ENCODE measurements at regions not wholly inside any gene's neighbourhood (a gene's known extent, or its start where the extent isn't known, plus 50 kb on each side); places are given as distances from the start of the nearest gene placed in this dataset.
"Not testable (repeated sequence)": the region's sequence is repeated elsewhere in the genome, so short reads cannot be mapped to it uniquely, and the experiment has no call there.

- TF ChIP-seq, protein P1, sequence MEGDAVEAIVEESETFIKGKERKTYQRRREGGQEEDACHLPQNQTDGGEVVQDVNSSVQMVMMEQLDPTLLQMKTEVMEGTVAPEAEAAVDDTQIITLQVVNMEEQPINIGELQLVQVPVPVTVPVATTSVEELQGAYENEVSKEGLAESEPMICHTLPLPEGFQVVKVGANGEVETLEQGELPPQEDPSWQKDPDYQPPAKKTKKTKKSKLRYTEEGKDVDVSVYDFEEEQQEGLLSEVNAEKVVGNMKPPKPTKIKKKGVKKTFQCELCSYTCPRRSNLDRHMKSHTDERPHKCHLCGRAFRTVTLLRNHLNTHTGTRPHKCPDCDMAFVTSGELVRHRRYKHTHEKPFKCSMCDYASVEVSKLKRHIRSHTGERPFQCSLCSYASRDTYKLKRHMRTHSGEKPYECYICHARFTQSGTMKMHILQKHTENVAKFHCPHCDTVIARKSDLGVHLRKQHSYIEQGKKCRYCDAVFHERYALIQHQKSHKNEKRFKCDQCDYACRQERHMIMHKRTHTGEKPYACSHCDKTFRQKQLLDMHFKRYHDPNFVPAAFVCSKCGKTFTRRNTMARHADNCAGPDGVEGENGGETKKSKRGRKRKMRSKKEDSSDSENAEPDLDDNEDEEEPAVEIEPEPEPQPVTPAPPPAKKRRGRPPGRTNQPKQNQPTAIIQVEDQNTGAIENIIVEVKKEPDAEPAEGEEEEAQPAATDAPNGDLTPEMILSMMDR (IDR thresholded peaks at IDR 0.05): no peak
- H3K36me3 Mint-ChIP-seq (ENCODE audit: low read depth): no peaks in the 10 kb centered on the region
- no peaks in the 10 kb centered on the region for H3K9me3 Mint-ChIP-seq (ENCODE audit: low read depth)
- H3K27ac Mint-ChIP-seq (ENCODE audit: unreplicated experiment): no peak overlapping the region
- H3K27me3 Mint-ChIP-seq (ENCODE audit: low read depth): peaks cover 4% of the 10 kb centered on the region
- DNase-seq (ENCODE audit: low spot score): no peak
- H3K4me1 Mint-ChIP-seq (ENCODE audit: low read depth): no peaks in the 10 kb centered on the region
- H3K4me3 Mint-ChIP-seq (ENCODE audit: unreplicated experiment): no peak overlapping the region
Observed at GRCh38 chr3:75248974-75249373, 415.2 kb upstream of the FRG2C start.

- Mint-ChIP-seq H3K4me1 (ENCODE audit: low read depth) (no peaks in the 10 kb centered on the region), H3K27ac (ENCODE audit: unreplicated experiment) (no peak overlapping the region), H3K9me3 (ENCODE audit: low read depth) (no peaks in the 10 kb centered on the region), H3K4me3 (ENCODE audit: unreplicated experiment) (no peak overlapping the region), H3K36me3 (ENCODE audit: low read depth) (no peaks in the 10 kb centered on the region), H3K27me3 (ENCODE audit: low read depth) (peaks cover 10% of the 10 kb centered on the region)
- TF ChIP-seq, protein P1 (IDR thresholded peaks at IDR 0.05): no peak
- no peak for DNase-seq (ENCODE audit: low spot score)
Observed at GRCh38 chr3:75254685-75255084, 409.4 kb upstream of the FRG2C start.

DNA sequence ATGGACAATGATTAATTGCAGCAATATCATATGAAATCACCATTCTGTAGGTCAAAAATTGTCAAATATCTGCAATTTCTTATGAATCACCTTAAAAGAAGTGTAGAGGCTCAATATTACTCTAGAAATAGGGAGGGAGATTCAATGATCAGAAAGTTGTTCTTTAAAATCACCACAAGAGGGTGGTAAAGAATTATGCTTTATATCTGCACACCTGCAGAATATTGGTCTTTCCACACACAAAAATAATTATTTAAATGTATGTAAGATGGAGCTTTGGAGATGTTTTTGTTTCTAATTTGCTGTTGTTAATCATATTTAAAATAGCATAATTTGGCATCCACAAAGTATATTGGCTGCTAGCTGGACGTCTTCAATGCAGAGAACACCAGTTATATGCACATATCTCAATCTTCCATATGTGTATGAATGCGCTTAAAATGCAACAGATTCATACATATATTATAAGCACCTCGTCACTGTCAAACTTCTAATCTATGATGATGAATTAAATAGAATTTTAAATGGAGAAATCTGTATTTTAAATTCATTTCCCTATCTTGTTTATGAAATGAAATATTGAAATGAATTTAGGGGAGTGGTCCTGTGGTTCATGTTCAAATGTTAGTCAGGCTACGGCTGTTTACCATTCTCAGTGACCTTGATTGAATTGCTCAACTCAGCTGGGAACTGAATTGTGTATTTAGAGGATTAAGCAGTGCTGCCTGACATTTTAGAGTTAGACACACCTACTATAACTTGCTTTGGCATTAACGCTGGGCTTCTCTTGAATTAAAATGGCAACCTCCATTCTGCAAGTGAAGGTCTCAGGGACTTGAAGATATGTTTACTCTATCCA is 405.1 kb upstream of the FRG2C start:
- TF ChIP-seq, protein P1 (IDR thresholded peaks at IDR 0.05): peak; percentile 87
- not testable (repeated sequence) for H3K27ac Mint-ChIP-seq (ENCODE audit: unreplicated experiment); H3K4me1 Mint-ChIP-seq (ENCODE audit: low read depth); H3K9me3 Mint-ChIP-seq (ENCODE audit: low read depth); DNase-seq (ENCODE audit: low spot score); H3K36me3 Mint-ChIP-seq (ENCODE audit: low read depth); H3K4me3 Mint-ChIP-seq (ENCODE audit: unreplicated experiment)
- peaks cover 13% of the 10 kb centered on the region for H3K27me3 Mint-ChIP-seq (ENCODE audit: low read depth)

GRCh38 chr3:75260975-75261374 is 403.2 kb upstream of the FRG2C start:
- not testable (repeated sequence) for DNase-seq (ENCODE audit: low spot score); H3K36me3 Mint-ChIP-seq (ENCODE audit: low read depth)

DNA sequence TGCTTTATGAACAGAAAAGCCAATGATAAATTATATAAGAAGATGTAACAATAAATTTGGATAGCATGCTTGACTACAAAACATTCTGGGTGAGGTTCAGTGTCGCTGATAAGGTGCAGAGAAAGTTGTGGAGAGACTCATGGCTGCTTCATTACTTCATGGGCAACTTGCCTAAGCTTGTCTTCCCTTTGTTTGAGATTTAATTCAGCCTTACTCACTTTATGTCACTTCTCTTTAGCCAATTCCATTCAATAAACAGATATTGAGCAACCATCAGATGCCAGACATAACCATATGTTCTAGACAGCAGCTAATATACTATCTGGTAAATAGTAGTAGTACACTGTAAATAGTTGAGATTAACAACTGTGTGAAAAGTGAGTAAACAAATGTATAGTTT is 401.5 kb upstream of the FRG2C start:
- Mint-ChIP-seq H3K4me3 (ENCODE audit: unreplicated experiment) (no peak overlapping the region), H3K4me1 (ENCODE audit: low read depth) (no peaks in the 10 kb centered on the region), H3K27ac (ENCODE audit: unreplicated experiment) (no peak overlapping the region), H3K36me3 (ENCODE audit: low read depth) (no peaks in the 10 kb centered on the region), H3K27me3 (ENCODE audit: low read depth) (peaks cover 7% of the 10 kb centered on the region), H3K9me3 (ENCODE audit: low read depth) (no peaks in the 10 kb centered on the region)
- DNase-seq (ENCODE audit: low spot score): no peak
- TF ChIP-seq, protein P1 (IDR thresholded peaks at IDR 0.05): no peak

More at GRCh38 chr3:75260975-75261374, 403.2 kb upstream of the FRG2C start:
- H3K4me3 Mint-ChIP-seq (ENCODE audit: unreplicated experiment); H3K4me1 Mint-ChIP-seq (ENCODE audit: low read depth); H3K9me3 Mint-ChIP-seq (ENCODE audit: low read depth); H3K27me3 Mint-ChIP-seq (ENCODE audit: low read depth); H3K27ac Mint-ChIP-seq (ENCODE audit: unreplicated experiment): not testable (repeated sequence)

GRCh38 chr3:75265897-75266296 is 398.2 kb upstream of the FRG2C start:
- DNase-seq (ENCODE audit: low spot score): no peak
- Mint-ChIP-seq H3K27ac (ENCODE audit: unreplicated experiment) (no peak overlapping the region), H3K4me3 (ENCODE audit: unreplicated experiment) (no peak overlapping the region), H3K4me1 (ENCODE audit: low read depth) (no peaks in the 10 kb centered on the region), H3K27me3 (ENCODE audit: low read depth) (peaks cover 7% of the 10 kb centered on the region), H3K9me3 (ENCODE audit: low read depth) (no peaks in the 10 kb centered on the region), H3K36me3 (ENCODE audit: low read depth) (no peaks in the 10 kb centered on the region)
- TF ChIP-seq, protein P1 (IDR thresholded peaks at IDR 0.05): no peak

DNA sequence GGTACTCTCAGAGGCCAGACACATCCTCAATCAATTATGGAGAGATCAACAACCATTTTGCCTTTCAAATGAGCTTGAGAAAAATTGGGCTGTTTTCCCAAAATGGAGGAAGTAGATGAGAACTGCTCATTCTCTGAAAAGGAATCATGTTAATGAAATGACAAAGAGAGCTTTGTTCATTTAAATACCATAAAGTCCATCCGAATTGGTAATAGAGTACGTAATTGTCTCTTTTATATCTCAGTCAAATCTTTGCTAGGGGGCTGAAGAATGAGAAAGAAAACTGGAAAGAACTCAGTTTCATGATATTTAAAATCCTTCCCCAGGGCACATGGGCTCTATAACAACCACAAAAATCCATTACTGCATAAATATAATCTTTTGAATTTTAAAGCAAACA is 395.6 kb upstream of the FRG2C start:
- not testable (repeated sequence) for H3K27me3 Mint-ChIP-seq (ENCODE audit: low read depth); H3K4me1 Mint-ChIP-seq (ENCODE audit: low read depth); H3K4me3 Mint-ChIP-seq (ENCODE audit: unreplicated experiment); H3K27ac Mint-ChIP-seq (ENCODE audit: unreplicated experiment); H3K36me3 Mint-ChIP-seq (ENCODE audit: low read depth); H3K9me3 Mint-ChIP-seq (ENCODE audit: low read depth); DNase-seq (ENCODE audit: low spot score)

DNA sequence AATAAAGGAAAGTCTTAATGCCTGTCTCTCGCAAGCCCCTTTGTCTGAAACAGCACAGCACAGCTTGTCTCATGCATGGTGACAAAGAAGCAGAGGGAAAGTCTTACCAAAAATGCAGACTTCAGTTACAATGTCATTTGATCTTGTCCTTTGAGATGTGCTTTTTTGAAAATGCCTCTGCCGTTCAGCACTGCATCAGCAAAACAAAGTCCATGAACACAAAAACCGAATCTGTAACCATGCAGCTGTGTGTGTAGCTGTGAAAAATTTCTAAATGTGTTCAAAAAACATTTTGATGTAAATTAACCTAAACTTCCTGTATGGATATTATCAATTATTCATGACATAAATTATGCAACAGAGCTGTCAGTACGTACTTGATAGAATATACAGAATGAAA is 391.9 kb upstream of the FRG2C start:
- not testable (repeated sequence) for H3K36me3 Mint-ChIP-seq (ENCODE audit: low read depth); DNase-seq (ENCODE audit: low spot score); H3K4me3 Mint-ChIP-seq (ENCODE audit: unreplicated experiment); H3K9me3 Mint-ChIP-seq (ENCODE audit: low read depth); H3K27ac Mint-ChIP-seq (ENCODE audit: unreplicated experiment); H3K4me1 Mint-ChIP-seq (ENCODE audit: low read depth); H3K27me3 Mint-ChIP-seq (ENCODE audit: low read depth)

Data from chondrocyte (in vitro differentiated cells).